Iris pigment epithelial cell (primary cell): ENCODE measurements at regions not wholly inside any gene's neighbourhood (a gene's known extent, or its start where the extent isn't known, plus 50 kb on each side); places are given as distances from the start of the nearest gene placed in this dataset.
"Not testable (repeated sequence)": the region's sequence is repeated elsewhere in the genome, so short reads cannot be mapped to it uniquely, and the experiment has no call there.

Experiments used
- DNase-seq: peaks from one replicate; pipeline ENCODE4 v3.0.0-alpha.2; 2011; ENCODE audit warnings: low read depth

DNA sequence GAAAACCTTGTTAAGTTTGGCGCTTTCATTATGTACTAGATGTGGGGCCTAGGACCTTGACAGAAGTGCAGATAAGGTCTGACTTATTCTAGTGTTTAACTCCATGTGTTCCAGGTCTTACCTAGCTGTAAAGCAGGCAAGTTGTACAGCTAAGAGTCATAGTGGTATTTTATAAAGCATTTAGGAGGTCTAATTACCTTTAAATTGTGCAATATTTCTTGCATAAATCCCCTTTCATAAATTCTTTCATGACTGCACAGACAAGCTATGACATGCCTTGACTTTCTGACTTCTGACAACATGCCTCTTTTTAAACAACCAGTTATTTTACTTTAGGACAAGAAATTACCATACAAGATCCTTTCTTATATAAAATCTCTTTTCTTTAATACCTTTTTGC is 151.6 kb upstream of the VSTM2A start:
- no peak for DNase-seq

- DNase-seq, result no peak
Measured at GRCh38 chr7:54392935-54393334, 149.2 kb upstream of the VSTM2A start.

DNA sequence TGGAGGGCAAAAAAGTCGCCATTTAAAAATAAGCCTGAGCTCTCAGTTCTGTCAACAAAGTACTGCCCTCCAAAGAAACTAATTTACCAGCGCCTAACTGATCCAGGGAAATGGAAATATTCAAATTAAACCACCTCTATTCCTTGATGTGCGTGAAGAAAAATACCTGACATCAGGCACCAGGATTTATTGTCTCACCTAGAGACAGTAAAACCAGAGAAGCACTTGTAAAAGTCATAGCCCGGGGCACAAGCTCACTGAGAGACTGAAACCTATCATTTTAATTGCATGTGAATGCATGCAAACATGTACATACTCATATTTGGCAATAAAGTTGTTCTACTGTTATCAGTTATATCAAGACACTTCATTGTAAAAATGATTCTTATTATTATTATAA is 147.3 kb upstream of the VSTM2A start:
- DNase-seq, result no peak

DNA sequence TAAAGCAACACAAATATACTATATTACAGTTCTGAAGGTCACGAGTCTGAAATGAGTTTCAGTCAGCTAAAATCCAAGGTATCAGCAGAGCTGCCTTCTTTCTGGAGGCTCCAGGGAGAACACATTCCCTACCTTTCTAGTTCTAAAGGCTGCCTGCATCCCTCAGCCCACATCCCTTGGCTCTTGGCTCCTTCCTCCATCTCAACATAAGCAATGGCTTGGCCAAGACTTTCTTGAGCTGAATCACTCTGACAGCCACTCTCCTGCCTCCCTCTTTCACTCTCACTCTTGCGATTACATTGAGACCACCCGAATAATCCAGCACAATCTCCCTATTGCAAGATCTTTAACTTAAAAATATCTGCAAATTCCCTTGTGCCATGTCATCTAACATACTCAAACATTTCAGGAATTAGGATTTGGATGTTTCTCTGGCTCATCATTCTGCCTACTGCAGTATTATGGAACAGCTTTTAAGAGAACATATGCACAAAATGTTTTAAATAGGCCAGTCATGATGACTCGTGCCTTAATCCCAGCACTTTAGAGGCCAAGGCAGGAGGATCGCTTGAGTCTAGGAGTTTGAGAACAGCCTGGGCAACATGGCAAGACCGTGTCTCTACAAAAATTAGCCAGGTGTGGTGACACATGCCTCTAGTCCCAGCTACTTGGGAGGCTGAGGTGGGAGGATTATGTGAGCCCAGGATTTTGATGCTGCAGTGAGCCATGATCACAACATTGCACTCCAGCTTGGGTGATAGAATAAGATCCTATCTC is 144.2 kb upstream of the VSTM2A start:
- DNase-seq, result no peak

DNA sequence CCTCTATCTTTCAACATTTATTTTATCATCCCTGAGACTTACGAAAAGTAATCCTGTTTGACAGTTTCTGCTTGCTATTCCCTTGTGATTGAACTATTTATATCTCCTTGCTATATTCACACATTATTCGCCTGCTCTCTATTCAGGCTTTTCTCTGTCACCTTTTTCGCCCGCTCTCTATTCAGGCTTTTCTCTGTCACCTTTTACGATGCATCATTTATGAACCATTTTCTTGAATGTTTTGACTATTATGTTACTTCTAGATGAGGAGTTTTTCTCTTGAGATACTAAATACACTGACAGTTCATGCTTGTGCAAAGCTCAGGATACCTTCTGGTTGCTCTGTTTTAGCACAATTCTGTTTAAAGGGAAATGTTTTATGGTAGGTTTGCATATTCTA is 143.3 kb upstream of the VSTM2A start:
- no peak for DNase-seq

DNA sequence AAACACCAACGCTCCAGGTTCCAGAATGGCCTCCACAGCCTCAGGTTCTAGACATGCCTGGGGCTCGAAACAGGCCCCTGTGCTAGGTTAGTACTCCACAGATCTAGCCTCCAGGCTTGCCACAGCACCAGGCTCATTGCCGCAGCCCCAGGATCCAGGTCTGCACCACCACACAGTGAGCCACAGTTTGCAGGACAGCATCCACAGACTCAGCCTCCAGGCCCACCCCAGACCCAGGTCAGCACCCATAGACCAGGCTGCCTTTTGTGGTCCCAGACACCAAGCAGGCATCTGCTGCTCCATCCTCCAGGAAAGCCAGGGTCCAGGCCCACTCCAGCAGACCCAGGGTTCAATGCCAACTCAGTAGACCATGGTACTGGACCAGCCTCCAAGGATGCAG is 132.3 kb upstream of the VSTM2A start:
- DNase-seq, result no peak

GRCh38 chr7:54416678-54417077 is 125.5 kb upstream of the VSTM2A start:
- no peak for DNase-seq

- DNase-seq, result no peak
Measured at GRCh38 chr7:54419209-54419608, 123.0 kb upstream of the VSTM2A start.

DNA sequence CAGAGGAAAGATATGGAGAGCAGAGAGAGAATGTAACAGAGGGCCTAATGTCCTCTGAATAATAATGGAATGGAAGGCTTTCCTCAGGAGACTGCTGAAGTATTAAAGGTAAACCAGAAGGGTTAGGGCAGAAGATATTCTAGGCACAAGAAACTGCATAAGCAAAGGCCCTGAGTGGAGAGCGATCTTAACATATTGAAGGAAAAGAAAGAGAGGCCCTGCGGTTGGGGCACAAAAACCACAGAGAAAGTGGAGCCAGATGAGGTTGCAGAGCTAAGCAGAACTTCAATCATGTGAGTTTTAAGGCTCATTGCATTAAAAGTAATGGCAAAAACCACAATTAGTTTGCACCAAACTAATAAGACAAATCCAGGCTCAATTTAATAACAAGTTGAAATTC is 115.8 kb upstream of the VSTM2A start:
- DNase-seq, result no peak

- DNase-seq, result no peak
Measured at GRCh38 chr7:54429111-54429510, 113.1 kb upstream of the VSTM2A start.

GRCh38 chr7:54439391-54439790 is 102.8 kb upstream of the VSTM2A start:
- DNase-seq, result no peak

- DNase-seq, result not testable (repeated sequence)
Measured at GRCh38 chr7:54444046-54444686, 98.0 kb upstream of the VSTM2A start.

DNA sequence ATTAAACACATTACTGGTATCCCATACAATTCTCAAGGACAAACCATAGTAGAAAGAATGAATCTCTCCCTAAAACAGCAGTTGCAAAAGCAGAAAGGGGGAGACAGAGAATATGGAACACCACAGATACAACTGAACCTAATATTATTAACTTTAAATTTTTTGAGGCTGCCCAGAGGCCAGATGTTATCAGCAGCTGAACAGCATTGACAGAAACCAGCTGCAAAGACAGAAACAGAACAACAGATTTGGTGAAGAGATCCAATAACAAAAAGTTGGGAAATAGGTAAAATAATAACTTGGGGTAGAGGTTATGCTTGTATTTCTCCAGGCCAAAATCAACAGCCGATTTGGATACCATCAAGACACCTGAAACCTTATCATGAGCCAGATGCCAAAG is 89.0 kb upstream of the VSTM2A start:
- not testable (repeated sequence) for DNase-seq

DNA sequence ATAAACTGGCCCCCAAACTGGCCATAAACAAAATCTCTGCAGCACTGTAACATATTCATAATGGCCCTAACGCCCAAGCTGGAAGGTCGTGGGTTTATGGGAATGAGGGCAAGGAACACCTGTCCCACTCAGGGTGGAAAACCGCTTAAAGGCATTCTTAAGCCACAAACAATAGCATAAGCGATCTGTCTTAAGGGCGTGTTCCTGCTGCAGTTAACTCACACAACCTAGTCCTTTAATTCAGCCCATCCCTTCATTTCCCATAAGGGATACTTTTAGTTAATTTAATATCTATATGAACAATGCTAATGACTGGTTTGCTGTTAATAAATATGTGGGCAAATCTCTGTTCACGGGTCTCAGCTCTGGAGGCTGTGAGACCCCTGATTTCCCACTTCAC is 87.5 kb upstream of the VSTM2A start:
- not testable (repeated sequence) for DNase-seq

DNA sequence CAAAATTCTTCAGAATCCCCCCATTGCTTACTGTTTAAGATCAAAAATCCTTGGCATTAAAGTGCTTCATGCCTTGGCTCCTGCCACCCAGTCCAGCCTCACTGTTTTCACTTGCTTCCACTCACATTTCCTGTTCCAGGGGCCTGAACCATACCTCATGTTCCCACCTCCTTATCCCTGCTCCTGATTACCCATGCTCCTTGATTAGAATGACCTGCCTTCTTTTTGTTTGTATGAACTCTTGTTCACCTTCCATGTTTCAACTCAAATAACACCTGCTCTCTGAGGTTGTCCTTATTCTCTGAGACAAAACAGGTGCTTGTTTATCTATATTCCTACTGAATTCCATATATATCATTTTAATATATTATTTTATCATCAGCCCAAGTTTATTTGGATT is 77.1 kb upstream of the VSTM2A start:
- no peak for DNase-seq

DNA sequence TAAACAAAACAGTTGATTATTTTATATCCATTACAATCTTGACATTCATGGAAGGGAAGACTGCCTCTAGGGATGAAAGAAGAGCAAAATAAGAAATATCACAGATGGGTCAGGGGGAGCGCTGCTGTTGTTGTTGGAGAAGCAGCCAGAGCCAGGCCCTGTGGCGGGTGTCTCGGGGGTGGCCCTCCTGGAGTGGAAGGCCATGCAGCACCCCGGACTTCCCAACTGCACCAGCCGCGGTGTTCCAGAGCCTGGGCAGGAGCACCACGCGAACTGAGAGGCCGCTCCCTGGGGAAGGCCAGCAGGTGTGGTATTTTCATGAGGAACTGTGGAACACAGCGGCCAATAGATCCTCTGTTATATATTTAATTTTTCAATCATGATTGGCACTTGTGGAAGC is 72.4 kb upstream of the VSTM2A start:
- DNase-seq, result no peak

GRCh38 chr7:54476609-54477008 is 65.6 kb upstream of the VSTM2A start:
- DNase-seq, result no peak

DNA sequence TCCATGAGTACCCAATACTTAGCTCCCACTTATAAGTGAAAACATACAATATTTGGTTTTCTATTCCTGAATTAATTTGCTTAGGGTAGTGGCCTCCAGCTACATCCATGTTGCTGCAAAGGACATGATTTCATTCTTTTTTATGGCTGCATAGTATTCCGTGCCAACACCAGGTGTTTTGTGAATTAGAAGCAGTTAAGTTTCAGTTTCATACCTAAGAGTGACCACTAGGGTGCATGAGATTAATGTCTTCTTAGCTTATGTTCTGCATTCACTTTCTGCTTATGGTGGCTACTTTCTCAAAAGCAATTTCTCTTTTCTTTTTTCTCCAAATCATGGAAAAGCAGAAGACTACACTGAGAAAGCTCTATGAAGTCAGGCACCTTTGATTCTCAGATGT is 65.1 kb upstream of the VSTM2A start:
- DNase-seq, result no peak

DNA sequence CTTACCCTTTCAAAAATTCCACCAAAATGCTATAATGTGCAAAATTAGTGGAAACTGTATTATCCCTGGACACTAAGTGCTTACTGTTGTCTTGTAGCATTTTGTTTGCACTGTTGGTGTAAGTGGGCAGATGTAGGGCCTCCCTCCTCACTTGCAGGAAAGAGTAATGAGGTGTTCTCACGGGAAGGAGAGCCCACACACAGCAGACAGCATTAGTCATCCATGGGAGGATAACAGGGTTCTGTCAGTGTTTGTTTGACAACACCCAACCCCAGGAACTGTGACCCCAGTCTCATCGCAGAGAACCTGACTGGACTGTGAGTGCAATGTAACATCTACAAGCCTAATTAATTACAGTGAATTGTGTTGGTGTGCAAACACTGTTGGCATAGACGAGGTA is 58.7 kb upstream of the VSTM2A start:
- no peak for DNase-seq

DNA sequence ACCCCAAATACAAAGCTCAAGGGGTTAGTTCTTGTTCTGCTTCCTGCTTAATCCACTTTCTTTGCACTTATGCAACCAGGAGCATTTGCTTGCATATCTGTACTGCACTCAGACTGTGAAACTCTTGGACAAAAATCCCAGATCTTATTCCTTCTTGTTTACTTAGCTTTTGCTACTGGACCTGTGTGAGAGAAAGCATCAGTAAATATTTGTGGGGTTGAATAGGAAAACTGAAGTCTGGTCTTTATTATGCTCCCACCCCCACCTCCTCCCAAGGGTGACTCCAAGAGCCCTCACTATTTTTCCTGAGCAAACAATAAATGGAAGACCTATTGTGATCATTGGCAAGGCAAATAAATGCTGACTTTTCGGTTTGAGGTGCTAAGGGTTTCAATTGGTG is 57.1 kb upstream of the VSTM2A start:
- no peak for DNase-seq
